IMR-90 (cell line): ENCODE measurements at regions not wholly inside any gene's neighbourhood (a gene's known extent, or its start where the extent isn't known, plus 50 kb on each side); places are given as distances from the start of the nearest gene placed in this dataset.

Experiments used
- ATAC-seq: fragments of 200-7000 bp; cut with Tn5 transposase; 2 replicates; pipeline ENCODE4 v1.9.1; 2020; ENCODE audit warnings: low read depth, mild to moderate bottlenecking, moderate library complexity
- BruUV-seq: library from RNA; stranded (reverse); fragments of 400-500 nt; replicated peaks from 2 replicates; lab custom pipeline; 2021; lab: Mats Ljungman, UMichigan
- CTCF ChIA-PET: fragments of 300-600 bp; formaldehyde crosslinking; extraction: SDS; loops from one replicate; lab custom pipeline; 2021; ENCODE audit warnings: antibody characterized with exemption; lab: Yijun Ruan, JAX
- POLR2A ChIA-PET: fragments of 300-600 bp; sonication (Branson Sonifier 250); formaldehyde crosslinking; loops from one replicate; lab custom pipeline; 2022; ENCODE audit warnings: antibody characterized with exemption; ENCODE audit not compliant: unreplicated experiment; lab: Charles Lee
- DNase-seq: peaks from one replicate; pipeline ENCODE4 v3.0.0; 2013
- H2AFZ ChIP-seq: replicated peaks from 2 replicates; pipeline ENCODE3; 2013; ENCODE audit warnings: low read length, mild to moderate bottlenecking; ENCODE audit not compliant: poor library complexity
- H2AK5ac ChIP-seq: 2 replicates; pipeline ENCODE4 v1.6.1; 2013; ENCODE audit warnings: low read depth, low read length, inconsistent platforms
- H2AK9ac ChIP-seq: replicated peaks from 2 replicates; pipeline ENCODE3; 2013; ENCODE audit warnings: mild to moderate bottlenecking, low read depth, low read length, moderate library complexity; ENCODE audit not compliant: poor library complexity
- H2BK120ac ChIP-seq: 2 replicates; pipeline ENCODE4 v1.6.1; 2013; ENCODE audit warnings: low read depth, low read length, inconsistent platforms
- H2BK15ac ChIP-seq: 3 replicates; pipeline ENCODE4 v1.6.1; 2013; ENCODE audit warnings: low read depth, low read length, inconsistent platforms
- H2BK20ac ChIP-seq: 2 replicates; pipeline ENCODE4 v1.6.1; 2013; ENCODE audit warnings: low read depth, mild to moderate bottlenecking, inconsistent platforms, low read length, moderate library complexity
- H2BK5ac ChIP-seq: 2 replicates; pipeline ENCODE4 v1.6.1; 2013; ENCODE audit warnings: mild to moderate bottlenecking, low read depth, low read length, inconsistent platforms; ENCODE audit not compliant: poor library complexity, severe bottlenecking
- H3K14ac ChIP-seq: replicated peaks from 2 replicates; pipeline ENCODE4 v1.6.1; 2013; ENCODE audit warnings: low read depth, low read length, inconsistent platforms
- H3K18ac ChIP-seq: 2 replicates; pipeline ENCODE4 v1.6.1; 2013; ENCODE audit warnings: low read depth, low read length, control low read depth
- H3K23ac ChIP-seq: 2 replicates; pipeline ENCODE4 v1.6.1; 2013; ENCODE audit warnings: low read depth, low read length, inconsistent platforms
- H3K27ac ChIP-seq: 2 replicates; pipeline ENCODE4 v1.5.1; 2013; ENCODE audit warnings: mild to moderate bottlenecking, control low read depth, low read length; ENCODE audit not compliant: insufficient read depth
- H3K27me3 ChIP-seq: 2 replicates; pipeline ENCODE4 v1.6.1; 2013; ENCODE audit warnings: low read length; ENCODE audit not compliant: control insufficient read depth, insufficient read depth
- H3K36me3 ChIP-seq: 2 replicates; pipeline ENCODE4 v1.6.1; 2013; ENCODE audit warnings: low read length, mixed read lengths; ENCODE audit not compliant: control insufficient read depth, insufficient read depth
- H3K4ac ChIP-seq: 2 replicates; pipeline ENCODE4 v1.6.1; 2013; ENCODE audit warnings: low read depth, low read length, inconsistent platforms
- H3K4me1 ChIP-seq: 2 replicates; pipeline ENCODE4 v1.6.1; 2013; ENCODE audit warnings: low read length, mixed read lengths; ENCODE audit not compliant: control insufficient read depth, insufficient read depth
- H3K4me2 ChIP-seq: 2 replicates; pipeline ENCODE4 v1.6.1; 2013; ENCODE audit warnings: low read depth, mild to moderate bottlenecking, control low read depth, low read length, moderate library complexity
- H3K4me3 ChIP-seq: 2 replicates; pipeline ENCODE4 v1.5.1; 2013; ENCODE audit warnings: low read depth, mild to moderate bottlenecking, control low read depth, low read length, moderate library complexity; ENCODE audit not compliant: insufficient read depth
- H3K56ac ChIP-seq: 2 replicates; pipeline ENCODE4 v1.6.1; 2013; ENCODE audit warnings: low read length, inconsistent platforms; ENCODE audit not compliant: insufficient read depth; ENCODE audit errors: extremely low read depth
- H3K79me1 ChIP-seq, 2 experiments: 2 replicates each; pipeline ENCODE4 v1.6.1; 2013; ENCODE audit warnings: low read length in 2 of 2, inconsistent platforms in 1 of 2, low read depth in 1 of 2
- H3K9ac ChIP-seq: 2 replicates; pipeline ENCODE4 v1.6.1; 2013; ENCODE audit warnings: low read depth, low read length, control low read depth
- H3K9me1 ChIP-seq: 2 replicates; pipeline ENCODE4 v1.6.1; 2013; ENCODE audit warnings: low read length, inconsistent platforms; ENCODE audit not compliant: insufficient read depth
- H3K9me3 ChIP-seq: 2 replicates; pipeline ENCODE4 v1.6.1; 2013; ENCODE audit warnings: low read length; ENCODE audit not compliant: control insufficient read depth, insufficient read depth
- H4K20me1 ChIP-seq: 2 replicates; pipeline ENCODE4 v1.6.1; 2013; ENCODE audit warnings: low read length, inconsistent platforms; ENCODE audit not compliant: insufficient read depth
- H4K5ac ChIP-seq: 2 replicates; pipeline ENCODE4 v1.6.1; 2013; ENCODE audit warnings: mild to moderate bottlenecking, low read depth, low read length, control low read depth
- H4K8ac ChIP-seq, 2 experiments: 2 replicates each; pipeline ENCODE4 v1.6.1; 2013; ENCODE audit warnings: low read depth in 2 of 2, low read length in 2 of 2, control low read depth in 1 of 2, inconsistent platforms in 1 of 2
- H4K91ac ChIP-seq: 2 replicates; pipeline ENCODE4 v1.6.1; 2013; ENCODE audit warnings: low read depth, low read length, inconsistent platforms; ENCODE audit not compliant: insufficient read depth
- CEBPB ChIP-seq: IDR thresholded peaks from 2 replicates; pipeline ENCODE4 v1.6.1; 2012; ENCODE audit warnings: low read depth, low read length, improper control_type of control experiment
- MAFK ChIP-seq: IDR thresholded peaks from 2 replicates; pipeline ENCODE4 v1.6.1; 2012; ENCODE audit warnings: low read depth, low read length, improper control_type of control experiment
- NFE2L2 ChIP-seq: fragments of 150-350 bp; IDR thresholded peaks from 2 replicates; pipeline ENCODE4 v1.6.1; 2016; ENCODE audit warnings: low read depth, mild to moderate bottlenecking, low read length
- RAD21 ChIP-seq: IDR thresholded peaks from 2 replicates; pipeline ENCODE4 v1.6.1; 2012; ENCODE audit warnings: low read length, improper control_type of control experiment
- SMC3 ChIP-seq: fragments of 150-350 bp; IDR thresholded peaks from 2 replicates; pipeline ENCODE4 v1.6.1; 2016; ENCODE audit warnings: low read depth, mild to moderate bottlenecking, antibody characterized with exemption, low read length, moderate library complexity
- USF2 ChIP-seq: fragments of 150-350 bp; IDR thresholded peaks from 2 replicates; pipeline ENCODE4 v1.6.1; 2017; ENCODE audit warnings: mild to moderate bottlenecking, antibody characterized with exemption, low read length, low read depth
- WGBS, 2 experiments: methylation state at CpG; one replicate each; pipeline versions ENCODE4 v1.1.5 to v1.1.7; 2013; ENCODE audit warnings: missing lambda C conversion rate in 2 of 2; ENCODE audit not compliant: insufficient read length in 1 of 2; ENCODE audit errors: extremely low coverage in 2 of 2; 5-methylcytosine and 5-hydroxymethylcytosine counted together
- dilution Hi-C: fragments of 300-500 bp; cut with HindIII; formaldehyde crosslinking; loops from one replicate; pipeline ENCODE4 v1.14.3; 2018; ENCODE audit warnings: low sequenced_read_pairs; ENCODE audit not compliant: unreplicated experiment
- in situ Hi-C: fragments of 300-500 bp; cut with MboI; formaldehyde crosslinking; loops from 3 replicates; pipeline ENCODE4 v1.14.3; 2019; ENCODE audit warnings: low sequenced_read_pairs, inconsistent platforms, mixed read lengths
- intact Hi-C: fragments of 100-400 bp; cut with micrococcal nuclease; formaldehyde crosslinking; loops from 2 replicates; pipeline ENCODE4 v1.10.0; 2022

- dilution Hi-C loops = no loop called here
Observed at GRCh38 chr12:43277651-43278540, 274.1 kb downstream of the ADAMTS20 start.

More at GRCh38 chr12:43277651-43278540, 274.1 kb downstream of the ADAMTS20 start:
- in situ Hi-C loops (loop anchor here (5.0 to 25.0 kb wide), 2 partner anchors 791 to 941 kb away; partner anchors contain the start of genes PPHLN1 and ZCRB1), intact Hi-C loops (no loop called here)
- Histone ChIP-seq H3K27ac (no peak overlapping the region), H3K23ac (no peak overlapping the region), H3K4ac (peak overlapping the region; percentile 42; the same call in 1 of the 2 replicates), H2AK5ac (no peak overlapping the region), H3K4me2 (no peak overlapping the region; the same call in 1 of the 2 replicates), H3K4me1 (peaks cover 2% of the 10 kb centered on the region; the same call in 1 of the 2 replicates), H3K9ac (no peak overlapping the region), H3K27me3 (no peaks in the 10 kb centered on the region), H2BK5ac (peak overlapping the region; percentile 70), H3K79me1 (no peaks in the 10 kb centered on the region), H3K9me1 (no peaks in the 10 kb centered on the region), H2BK20ac (peak overlapping the region; percentile 79), H4K8ac (peak overlapping the region in 1 of 2 experiments; percentile 72; a peak in 2 of 4 replicates), H4K91ac (peak overlapping the region; percentile 26; the same call in 1 of the 2 replicates), H3K36me3 (no peaks in the 10 kb centered on the region), H3K9me3 (no peaks in the 10 kb centered on the region), H2AK9ac (no peak overlapping the region), H3K18ac (peak overlapping the region; percentile 81; the same call in 1 of the 2 replicates), H4K20me1 (no peaks in the 10 kb centered on the region), H3K4me3 (no peak overlapping the region), H3K56ac (no peak overlapping the region), H2AFZ (peak overlapping the region; percentile 65), H2BK120ac (peak overlapping the region; percentile 68; the same call in 1 of the 2 replicates), H3K14ac (0 out of 2 replicates have a peak overlapping the region, but pooled peaks have one; percentile 58), H2BK15ac (peak overlapping the region; percentile 20; the same call in 1 of the 3 replicates), H4K5ac (no peak overlapping the region; the same call in 1 of the 2 replicates)
- peak; percentile 83 for ATAC-seq
- ChIA-PET POLR2A (no interaction called here), CTCF (interaction anchor here (0.5 to 1.0 kb wide), 5 partner anchors 10 to 795 kb away, joined by 3 read pairs; no protein-coding TSS in a partner anchor)
- DNase-seq = peak; percentile 84
- BruUV-seq = no TSS peak
- WGBS, 2 experiments = no CpG with 5 or more reads among the region's 7 CpGs
- TF ChIP-seq MAFK = 0 out of 2 replicates have a peak, but pooled peaks have one; percentile 13
- TF ChIP-seq RAD21 = peak; percentile 8; the same call in 1 of the 2 replicates
- no peak for TF ChIP-seq SMC3
- TF ChIP-seq USF2 = peak; percentile 54; the same call in 1 of the 2 replicates
- peak; percentile 28 for TF ChIP-seq CEBPB
- no peak for TF ChIP-seq NFE2L2
